HCT116 (cell line): ENCODE measurements at regions not wholly inside any gene's neighbourhood (a gene's known extent, or its start where the extent isn't known, plus 50 kb on each side); places are given as distances from the start of the nearest gene placed in this dataset.

Experiments used
- ATF3 ChIP-seq: IDR thresholded peaks from 2 replicates; pipeline ENCODE4 v1.6.1; 2012
- CTCF ChIP-seq, 3 experiments: fragments of 200-600 bp in 1 of 3; sonication (generic) in 1 of 3; IDR thresholded peaks in 2 of 3; conservative IDR thresholded peaks in 1 of 3; 2 replicates each; pipeline ENCODE4 v1.5.1; 2012 to 2017; ENCODE audit warnings: low read depth in 2 of 3, low read length in 2 of 3, antibody characterized with exemption in 1 of 3, borderline replicate concordance in 1 of 3, control low read depth in 1 of 3, mild to moderate bottlenecking in 1 of 3, mixed read lengths in 1 of 3, mixed run types in 1 of 3, moderate library complexity in 1 of 3; ENCODE audit not compliant: insufficient read depth in 1 of 3
- EGR1 ChIP-seq: IDR thresholded peaks from 2 replicates; pipeline ENCODE4 v1.6.1; 2012; ENCODE audit warnings: low read depth
- EZH2 ChIP-seq: fragments of 200-600 bp; sonication (generic); IDR thresholded peaks from 2 replicates; pipeline ENCODE4 v1.6.1; 2017; ENCODE audit warnings: antibody characterized with exemption, mixed run types
- EZH2phosphoT487 ChIP-seq: fragments of 200-600 bp; IDR thresholded peaks from 2 replicates; pipeline ENCODE4 v1.6.1; 2018; ENCODE audit warnings: antibody characterized with exemption, borderline replicate concordance
- JUND ChIP-seq: IDR thresholded peaks from 2 replicates; pipeline ENCODE4 v1.6.1; 2012
- POLR2A ChIP-seq: IDR thresholded peaks from 2 replicates; pipeline ENCODE4 v1.7.0; 2011; ENCODE audit warnings: borderline replicate concordance; ENCODE audit not compliant: insufficient read depth, insufficient read length; ENCODE audit errors: extremely low read depth
- POLR2AphosphoS5 ChIP-seq: IDR thresholded peaks from 2 replicates; pipeline ENCODE4 v1.6.1; 2011; ENCODE audit warnings: mild to moderate bottlenecking, low read depth, low read length, moderate library complexity
- RAD21 ChIP-seq: IDR thresholded peaks from 2 replicates; pipeline ENCODE4 v1.6.1; 2012; ENCODE audit warnings: low read depth, mild to moderate bottlenecking
- REST ChIP-seq: IDR thresholded peaks from 2 replicates; pipeline ENCODE4 v1.6.1; 2012; ENCODE audit warnings: low read depth
- SIN3A ChIP-seq: IDR thresholded peaks from 2 replicates; pipeline ENCODE4 v1.6.1; 2012; ENCODE audit warnings: low read depth
- SRF ChIP-seq: IDR thresholded peaks from 2 replicates; pipeline ENCODE4 v1.6.1; 2012; ENCODE audit warnings: low read depth
- YY1 ChIP-seq: IDR thresholded peaks from 2 replicates; pipeline ENCODE4 v1.6.1; 2011; ENCODE audit warnings: low read length, low read depth, moderate library complexity, mild to moderate bottlenecking; ENCODE audit not compliant: insufficient replicate concordance; ENCODE audit errors: extremely low read depth

GRCh38 chr3:182382112-182382857 is 411.0 kb upstream of the ATP11B start:
- no peak for TF ChIP-seq CTCF (IDR thresholded peaks at IDR 0.05 in 2 of 3, conservative IDR thresholded peaks at IDR 0.05 in 1 of 3; ENCODE audit: borderline replicate concordance in 1 of 3, insufficient read depth in 1 of 3, low read depth in 2 of 3, low read length in 2 of 3)
- TF ChIP-seq EGR1 = no peak
- no peak for TF ChIP-seq EZH2
- TF ChIP-seq EZH2phosphoT487 = no peak
- no peak for TF ChIP-seq SIN3A
- no peak for TF ChIP-seq POLR2AphosphoS5
- TF ChIP-seq POLR2A = no peak
- TF ChIP-seq SRF = no peak
- no peak for TF ChIP-seq JUND
- no peak for TF ChIP-seq RAD21
- TF ChIP-seq REST = no peak
- no peak for TF ChIP-seq YY1
- TF ChIP-seq ATF3 = no peak
